Neutrophil (primary cell): ENCODE measurements at regions not wholly inside any gene's neighbourhood (a gene's known extent, or its start where the extent isn't known, plus 50 kb on each side); places are given as distances from the start of the nearest gene placed in this dataset.

Experiments
- H3K27ac ChIP-seq: fragments of 200-600 bp; sonication (generic); 2 replicates; pipeline ENCODE4 v1.5.1; 2016; ENCODE audit warnings: mild to moderate bottlenecking, moderate library complexity
- H3K27me3 ChIP-seq: fragments of 200-600 bp; sonication (generic); 2 replicates; pipeline ENCODE4 v1.6.0; 2016; ENCODE audit warnings: mild to moderate bottlenecking
- H3K36me3 ChIP-seq: fragments of 200-600 bp; sonication (generic); 2 replicates; pipeline ENCODE4 v1.5.1; 2017
- H3K4me1 ChIP-seq, 2 experiments: fragments of 200-600 bp in 1 of 2; sonication (generic) in 1 of 2; 1 replicate in 1 of 2; 2 replicates in 1 of 2; pipeline versions ENCODE4 v1.5.1 to v1.6.1; 2013 to 2016; ENCODE audit warnings: low read depth in 1 of 2, low read length in 1 of 2, mild to moderate bottlenecking in 1 of 2, moderate library complexity in 1 of 2; ENCODE audit not compliant: control insufficient read depth in 1 of 2, insufficient read depth in 1 of 2
- H3K4me3 ChIP-seq, 2 experiments: fragments of 200-600 bp in 1 of 2; sonication (generic) in 1 of 2; 1 replicate in 1 of 2; 2 replicates in 1 of 2; pipeline ENCODE4 v1.5.1; 2013 to 2016; ENCODE audit warnings: low read depth in 1 of 2, low read length in 1 of 2, mild to moderate bottlenecking in 1 of 2, moderate library complexity in 1 of 2
- H3K9me3 ChIP-seq: fragments of 200-600 bp; sonication (generic); 2 replicates; pipeline ENCODE4 v1.5.1; 2016
- TF ChIP-seq, protein P1 (sequence below): fragments of 200-600 bp; sonication (generic); IDR thresholded peaks from 2 replicates; pipeline ENCODE4 v1.5.1; 2016; ENCODE audit warnings: antibody characterized with exemption

DNA sequence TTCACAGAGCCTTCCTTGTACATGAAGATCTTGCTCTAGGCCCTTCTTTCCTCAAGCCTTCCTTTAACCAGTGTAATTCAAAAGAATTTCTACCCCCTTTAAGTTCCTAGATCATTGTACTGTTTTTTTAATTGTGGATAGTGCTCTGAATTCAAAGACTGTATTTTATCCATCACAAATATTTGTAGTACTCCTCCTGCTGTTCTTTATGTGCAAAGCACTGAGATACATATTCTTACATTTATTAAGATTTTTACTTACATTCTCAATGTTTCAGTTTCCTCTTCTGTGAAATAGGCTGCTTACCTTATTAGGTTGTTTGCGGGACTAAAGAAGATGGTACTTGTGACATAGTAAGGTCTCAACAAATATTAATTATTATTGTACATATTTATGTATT is 168.8 kb upstream of the PDE4B start:
- TF ChIP-seq, protein P1, sequence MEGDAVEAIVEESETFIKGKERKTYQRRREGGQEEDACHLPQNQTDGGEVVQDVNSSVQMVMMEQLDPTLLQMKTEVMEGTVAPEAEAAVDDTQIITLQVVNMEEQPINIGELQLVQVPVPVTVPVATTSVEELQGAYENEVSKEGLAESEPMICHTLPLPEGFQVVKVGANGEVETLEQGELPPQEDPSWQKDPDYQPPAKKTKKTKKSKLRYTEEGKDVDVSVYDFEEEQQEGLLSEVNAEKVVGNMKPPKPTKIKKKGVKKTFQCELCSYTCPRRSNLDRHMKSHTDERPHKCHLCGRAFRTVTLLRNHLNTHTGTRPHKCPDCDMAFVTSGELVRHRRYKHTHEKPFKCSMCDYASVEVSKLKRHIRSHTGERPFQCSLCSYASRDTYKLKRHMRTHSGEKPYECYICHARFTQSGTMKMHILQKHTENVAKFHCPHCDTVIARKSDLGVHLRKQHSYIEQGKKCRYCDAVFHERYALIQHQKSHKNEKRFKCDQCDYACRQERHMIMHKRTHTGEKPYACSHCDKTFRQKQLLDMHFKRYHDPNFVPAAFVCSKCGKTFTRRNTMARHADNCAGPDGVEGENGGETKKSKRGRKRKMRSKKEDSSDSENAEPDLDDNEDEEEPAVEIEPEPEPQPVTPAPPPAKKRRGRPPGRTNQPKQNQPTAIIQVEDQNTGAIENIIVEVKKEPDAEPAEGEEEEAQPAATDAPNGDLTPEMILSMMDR, result no peak
- H3K9me3 ChIP-seq, result no peaks in the 10 kb centered on the region
- no peak overlapping the region for H3K27ac ChIP-seq
- no peak overlapping the region for H3K4me3 ChIP-seq
- no peaks in the 10 kb centered on the region for H3K27me3 ChIP-seq
- no peaks in the 10 kb centered on the region for H3K4me1 ChIP-seq
- H3K36me3 ChIP-seq, result no peaks in the 10 kb centered on the region

DNA sequence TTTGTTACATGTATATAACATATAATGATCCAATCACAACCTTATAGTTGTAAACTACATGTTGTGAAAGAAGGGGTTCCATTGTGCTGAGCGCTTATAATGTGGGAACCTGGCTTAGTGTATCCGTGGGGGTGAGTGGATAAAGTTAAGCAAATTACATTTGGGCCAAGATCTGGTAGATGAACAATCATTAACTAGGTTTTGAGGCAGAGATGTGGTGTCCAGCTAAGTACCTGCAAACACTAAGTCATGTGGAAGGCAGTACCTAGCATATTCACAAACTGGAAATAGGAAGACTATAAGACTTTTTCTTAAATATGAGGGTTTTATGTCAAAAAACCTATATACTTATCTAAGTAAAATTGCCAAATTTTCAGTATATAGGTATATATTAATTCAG is 167.2 kb upstream of the PDE4B start:
- Histone ChIP-seq H3K9me3 (no peaks in the 10 kb centered on the region), H3K36me3 (no peaks in the 10 kb centered on the region), H3K27me3 (no peaks in the 10 kb centered on the region), H3K4me3 (no peak overlapping the region), H3K4me1 (no peaks in the 10 kb centered on the region), H3K27ac (no peak overlapping the region)
- TF ChIP-seq, protein P1, result no peak

DNA sequence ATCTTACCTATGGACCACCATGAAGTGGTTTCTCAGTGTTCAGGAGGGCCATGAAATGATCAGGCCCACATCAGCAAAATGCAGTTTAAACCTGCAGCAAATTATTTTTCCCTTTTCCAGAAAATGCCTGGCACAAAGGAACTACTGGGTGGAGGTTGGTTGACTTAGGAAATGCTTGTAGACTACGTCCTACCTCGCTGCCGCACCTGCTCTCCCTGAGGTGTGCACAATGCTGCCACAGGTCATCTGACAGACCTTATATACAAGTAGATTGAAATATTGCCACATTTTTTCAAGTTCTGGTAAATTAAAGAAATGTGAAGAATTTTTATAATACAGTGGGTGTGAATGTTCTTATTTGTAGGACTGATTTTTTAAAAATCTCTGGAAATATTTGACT is 166.7 kb upstream of the PDE4B start:
- no peaks in the 10 kb centered on the region for H3K9me3 ChIP-seq
- no peaks in the 10 kb centered on the region for H3K36me3 ChIP-seq
- no peak overlapping the region for H3K4me3 ChIP-seq
- TF ChIP-seq, protein P1, result no peak
- no peaks in the 10 kb centered on the region for H3K27me3 ChIP-seq
- no peaks in the 10 kb centered on the region for H3K4me1 ChIP-seq
- H3K27ac ChIP-seq, result no peak overlapping the region

DNA sequence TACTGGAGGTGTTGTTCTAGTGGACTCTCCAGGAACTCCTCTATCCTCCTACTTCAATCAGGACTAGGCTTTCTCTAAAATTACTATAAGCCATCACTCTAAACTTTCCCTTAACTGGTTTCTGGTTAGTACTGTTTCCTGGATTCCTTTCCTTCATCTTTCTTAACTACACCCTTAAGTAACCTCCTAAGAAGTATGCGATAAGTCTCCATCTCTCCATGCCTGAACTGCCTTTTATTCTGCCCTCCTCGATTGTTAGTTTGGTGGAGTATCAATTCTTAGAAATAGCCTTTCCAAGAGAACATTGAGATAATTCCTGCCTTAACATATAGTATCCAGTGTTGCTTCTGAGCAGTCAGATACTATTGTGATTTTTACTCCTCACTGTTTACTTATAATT is 162.9 kb upstream of the PDE4B start:
- TF ChIP-seq, protein P1, result no peak
- Histone ChIP-seq H3K36me3 (no peaks in the 10 kb centered on the region), H3K9me3 (no peaks in the 10 kb centered on the region), H3K27me3 (no peaks in the 10 kb centered on the region), H3K4me1 (no peaks in the 10 kb centered on the region), H3K4me3 (no peak overlapping the region), H3K27ac (no peak overlapping the region)

GRCh38 chr1:65630855-65631254 is 161.8 kb upstream of the PDE4B start:
- Histone ChIP-seq H3K36me3 (no peaks in the 10 kb centered on the region), H3K9me3 (no peaks in the 10 kb centered on the region), H3K27me3 (no peaks in the 10 kb centered on the region), H3K27ac (no peak overlapping the region), H3K4me3 (no peak overlapping the region), H3K4me1 (no peaks in the 10 kb centered on the region)
- TF ChIP-seq, protein P1, result no peak

DNA sequence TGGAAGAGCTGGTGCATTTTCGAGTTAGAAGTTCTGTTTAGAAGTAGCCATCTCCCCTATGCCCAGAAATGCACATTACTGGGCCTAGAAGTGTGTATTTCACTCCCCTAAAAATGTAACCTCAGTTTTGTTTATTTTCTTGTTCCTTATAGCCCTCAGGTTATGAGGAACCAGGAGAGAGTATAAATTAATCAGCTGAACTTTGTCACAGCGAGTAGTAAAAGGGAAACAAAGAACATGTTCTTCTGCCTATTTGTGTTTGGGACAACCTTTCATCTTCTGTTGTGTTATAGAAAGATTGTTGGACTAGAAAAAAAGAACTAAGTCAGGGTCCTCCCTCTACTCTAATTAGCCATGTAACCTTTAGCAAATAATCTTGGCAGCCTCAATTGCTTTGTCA is 160.5 kb upstream of the PDE4B start:
- Histone ChIP-seq H3K4me1 (no peaks in the 10 kb centered on the region), H3K27me3 (no peaks in the 10 kb centered on the region), H3K4me3 (no peak overlapping the region), H3K9me3 (no peaks in the 10 kb centered on the region), H3K36me3 (no peaks in the 10 kb centered on the region), H3K27ac (no peak overlapping the region)
- TF ChIP-seq, protein P1, result no peak
